ENCODE measurements at regions not wholly inside any gene's neighbourhood (a gene's known extent, or its start where the extent isn't known, plus 50 kb on each side); places are given as distances from the start of the nearest gene placed in this dataset.

DNA sequence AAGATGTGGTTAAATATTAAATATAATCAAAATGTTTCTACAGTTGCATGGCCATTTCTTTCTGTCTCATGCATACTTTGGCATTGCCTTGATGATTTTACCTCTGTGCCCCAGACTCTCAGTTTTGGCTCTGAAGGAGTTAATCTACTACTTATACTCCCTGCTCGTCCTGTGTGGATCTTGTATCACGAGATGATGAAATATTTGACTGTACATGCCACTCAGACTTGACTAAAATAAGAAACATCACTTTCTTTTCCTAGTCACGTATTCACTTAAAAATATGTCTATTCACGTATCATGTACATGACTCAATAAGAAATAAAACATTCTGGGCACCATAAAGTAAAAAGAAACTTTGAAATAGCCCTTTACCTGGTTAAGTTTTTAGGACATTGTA, 397.7 kb downstream of the RFPL4B start:
- DNase-seq, result no peak

DNA sequence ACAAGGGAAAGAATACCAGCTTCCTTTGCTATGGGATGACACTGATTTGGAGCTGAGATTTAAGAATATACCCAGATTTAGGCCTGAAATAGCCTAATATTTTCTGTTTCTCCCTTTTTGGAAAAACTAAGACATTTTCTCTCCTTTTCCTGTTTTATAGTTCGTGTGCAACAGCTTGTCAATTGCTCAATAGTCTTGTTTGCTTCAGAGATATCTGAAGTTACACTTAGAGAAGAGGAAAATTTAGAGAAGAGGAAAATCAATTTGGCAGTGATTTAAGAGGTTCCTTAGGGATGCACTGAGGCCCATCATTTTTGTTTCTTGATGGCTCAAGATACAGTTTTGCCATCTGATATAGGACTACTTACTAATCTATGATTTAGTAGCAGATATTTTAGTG, 398.6 kb downstream of the RFPL4B start:
- DNase-seq, result no peak

DNA sequence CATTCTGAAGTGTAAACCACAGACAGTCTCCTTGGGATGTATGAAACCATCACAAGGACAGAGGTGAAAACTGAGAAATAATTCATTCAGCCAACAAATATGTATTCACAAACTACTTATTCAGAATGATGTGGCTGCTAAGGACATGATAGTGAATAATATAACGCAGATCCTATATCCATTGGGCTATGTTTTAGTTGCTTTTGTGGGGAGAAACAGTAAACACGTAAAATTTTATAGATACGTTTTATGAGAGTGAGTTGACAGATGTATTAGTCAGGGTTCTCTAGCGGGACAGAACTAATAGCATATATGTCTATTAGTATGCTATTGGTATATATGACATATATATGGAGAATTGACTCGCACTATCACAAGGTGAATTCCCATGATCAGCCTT, 402.5 kb downstream of the RFPL4B start:
- DNase-seq, result no peak

DNA sequence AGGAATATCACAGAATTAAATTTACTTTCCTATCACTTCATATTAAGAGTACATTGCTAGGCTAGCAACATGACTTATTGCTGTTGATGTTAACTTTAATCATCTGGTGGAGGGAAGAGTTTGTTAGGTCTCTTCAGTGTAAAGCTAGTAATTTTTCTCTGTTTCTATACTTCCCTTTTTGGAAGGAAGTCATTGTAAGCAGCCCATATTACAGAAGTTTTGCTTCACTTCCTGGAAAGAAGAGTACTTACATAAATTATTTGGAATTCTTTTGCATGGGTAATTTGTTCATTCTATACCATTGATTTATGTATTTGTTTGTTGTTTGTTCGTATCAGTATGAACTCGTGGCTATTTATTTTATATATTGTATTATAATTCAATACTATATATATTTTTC, 405.2 kb downstream of the RFPL4B start:
- no peak for DNase-seq

DNA sequence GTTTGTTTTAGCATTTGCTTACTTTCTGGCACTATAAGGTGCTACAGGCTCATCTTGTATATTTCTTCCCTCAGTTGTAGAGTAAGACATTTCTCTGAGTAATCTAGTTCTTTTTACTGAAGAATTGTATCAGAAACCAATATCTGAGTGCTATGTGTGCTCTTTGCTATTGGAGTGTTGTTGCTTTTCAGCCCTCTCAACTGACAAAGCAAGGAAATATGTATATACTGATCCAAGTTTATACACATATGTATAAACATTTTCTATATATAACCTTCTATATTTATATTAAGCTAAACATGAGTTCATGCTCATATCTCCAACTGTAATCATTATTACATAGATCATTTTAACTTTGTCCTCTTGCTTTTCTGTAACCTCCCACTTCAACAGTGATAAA, 405.7 kb downstream of the RFPL4B start:
- no peak for DNase-seq

DNA sequence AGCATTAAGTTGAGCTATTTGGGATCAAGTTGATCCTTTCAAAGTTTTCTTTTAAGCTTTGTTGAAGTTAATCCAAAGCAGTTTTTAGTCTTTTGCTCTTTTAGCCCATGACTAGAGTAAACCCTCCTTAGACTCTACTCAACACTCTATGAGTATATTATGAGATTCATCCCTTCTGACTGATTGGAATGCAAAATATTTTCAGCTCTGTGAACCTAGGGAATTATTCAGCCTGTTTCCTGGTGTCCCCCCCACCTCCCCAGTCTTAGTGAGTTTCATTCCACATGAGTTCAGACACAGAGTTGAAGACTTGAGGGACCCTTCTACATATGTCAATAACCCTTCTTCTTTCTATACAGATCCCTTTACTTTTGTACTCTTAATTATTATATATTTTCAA, 413.7 kb downstream of the RFPL4B start:
- DNase-seq, result no peak

DNA sequence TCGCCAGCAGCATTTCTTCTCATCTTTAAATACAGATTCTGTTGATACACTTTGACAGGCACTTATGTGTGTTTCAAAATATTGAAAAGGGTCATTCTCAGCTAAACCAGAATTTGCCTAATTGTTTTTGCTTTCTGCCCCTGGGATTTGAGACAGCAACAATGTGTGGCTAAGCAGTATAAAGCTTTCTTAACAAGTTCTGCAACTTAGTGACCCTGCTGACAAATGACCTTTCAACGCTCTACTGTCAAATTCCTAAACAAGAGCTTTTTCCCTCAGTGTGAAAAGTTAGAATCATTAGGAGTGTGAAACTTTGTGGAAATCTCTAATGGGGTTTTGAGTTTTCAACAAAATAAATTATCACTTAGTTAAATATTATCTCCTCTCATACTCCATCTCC, 414.6 kb downstream of the RFPL4B start:
- DNase-seq, result no peak

DNA sequence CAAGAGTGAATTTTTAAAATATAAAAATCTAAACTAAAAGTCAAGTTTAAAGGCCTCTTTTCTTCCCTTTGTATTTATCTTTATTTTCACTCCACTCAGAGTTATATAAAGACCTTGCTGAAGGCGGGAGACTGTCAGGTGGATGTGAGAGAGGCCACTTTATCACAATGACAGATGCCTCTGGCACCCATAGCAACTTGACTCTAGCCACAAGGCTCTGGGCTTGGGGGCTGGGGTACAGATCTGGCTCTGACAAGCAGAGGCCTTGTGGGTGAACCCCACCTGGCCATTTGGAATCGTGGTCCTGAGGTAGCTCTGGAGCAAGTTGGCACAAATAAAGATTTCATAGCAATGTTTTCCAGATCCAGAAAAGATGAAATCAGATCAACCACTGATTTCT, 417.2 kb downstream of the RFPL4B start:
- no peak for DNase-seq

DNA sequence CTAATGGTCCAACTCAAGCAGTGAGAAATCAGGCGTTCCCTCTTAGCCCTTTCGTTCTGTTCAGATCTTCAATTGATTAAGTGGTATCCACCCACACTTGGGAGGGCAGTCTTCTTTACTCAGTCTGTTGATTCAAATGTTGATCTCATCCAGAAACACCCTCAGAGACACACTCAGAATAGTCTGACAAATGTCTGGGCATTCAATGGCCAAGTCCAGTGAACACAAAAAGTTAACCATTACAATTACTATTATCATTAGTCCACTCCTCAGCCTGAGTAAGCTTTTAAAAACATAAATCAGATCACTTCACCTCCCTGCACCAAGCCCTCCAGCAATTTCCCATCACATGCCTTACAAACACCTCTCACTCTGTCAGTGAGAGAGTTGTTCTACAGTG, 423.2 kb downstream of the RFPL4B start:
- no peak for DNase-seq

DNA sequence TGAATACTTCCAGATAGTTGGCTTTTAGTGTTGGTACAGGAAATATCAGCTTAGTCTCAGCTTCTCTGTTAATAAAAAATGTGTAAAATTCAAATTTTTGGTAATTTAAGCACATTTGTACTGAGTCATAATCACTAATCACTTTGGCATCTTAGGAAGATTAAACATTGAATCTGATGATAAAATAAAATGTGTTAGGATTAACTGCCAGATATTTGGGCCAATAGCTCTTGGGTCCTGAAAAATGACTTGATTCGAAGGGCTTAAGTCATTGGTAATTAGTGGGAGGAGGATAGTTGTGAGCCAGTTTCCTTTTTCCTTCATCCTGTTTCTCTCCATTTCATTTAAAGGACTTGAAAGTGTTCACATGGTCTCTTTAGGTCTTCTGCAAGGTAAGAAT, 426.1 kb downstream of the RFPL4B start:
- no peak for DNase-seq

DNA sequence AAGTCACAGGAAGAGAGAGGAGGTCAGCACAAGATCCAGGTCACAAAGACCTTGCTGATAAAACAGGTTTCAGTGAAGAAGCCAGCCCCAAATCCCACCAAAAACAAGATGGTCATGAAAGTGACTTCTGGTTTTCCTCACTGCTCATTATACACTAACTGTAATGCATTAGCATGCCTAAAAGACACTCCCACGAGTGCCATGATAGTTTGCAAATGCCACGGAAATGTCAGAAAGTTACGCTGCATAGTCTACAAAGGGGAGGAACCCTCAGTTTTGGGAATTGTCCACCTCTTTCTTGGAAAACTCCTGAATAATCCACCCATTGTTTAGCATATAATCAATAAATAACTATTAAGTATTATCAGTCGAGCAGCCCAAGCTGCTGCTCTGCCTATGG, 427.2 kb downstream of the RFPL4B start:
- no peak for DNase-seq

DNA sequence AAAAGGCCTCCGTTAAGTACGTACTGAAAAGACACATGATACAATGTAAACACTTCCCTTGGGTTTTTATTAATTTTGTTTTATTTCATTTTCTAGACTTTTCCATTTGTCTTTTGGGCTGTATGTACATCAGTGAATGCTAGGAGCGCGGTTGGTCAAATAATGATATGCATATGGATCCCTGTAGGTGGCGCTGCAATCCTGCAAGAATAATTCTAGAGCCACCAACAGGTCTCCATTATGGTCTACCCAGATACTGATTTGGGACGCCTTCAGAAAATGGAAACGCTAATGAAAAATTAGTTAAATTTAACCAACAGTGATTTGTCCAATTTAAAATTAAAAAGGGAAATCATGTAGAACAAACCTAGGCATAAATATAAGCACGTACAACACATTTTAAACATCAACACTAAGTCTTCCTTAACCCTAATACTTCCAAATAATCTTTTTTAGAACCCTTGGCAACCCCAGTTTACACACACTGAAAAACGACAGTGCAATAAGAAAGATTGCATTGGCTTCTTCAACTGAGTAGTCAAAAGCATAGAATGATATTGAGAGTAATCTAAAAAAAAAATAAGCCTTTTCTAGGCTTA, 433.5 kb downstream of the RFPL4B start:
- peak; percentile 6 for DNase-seq

DNA sequence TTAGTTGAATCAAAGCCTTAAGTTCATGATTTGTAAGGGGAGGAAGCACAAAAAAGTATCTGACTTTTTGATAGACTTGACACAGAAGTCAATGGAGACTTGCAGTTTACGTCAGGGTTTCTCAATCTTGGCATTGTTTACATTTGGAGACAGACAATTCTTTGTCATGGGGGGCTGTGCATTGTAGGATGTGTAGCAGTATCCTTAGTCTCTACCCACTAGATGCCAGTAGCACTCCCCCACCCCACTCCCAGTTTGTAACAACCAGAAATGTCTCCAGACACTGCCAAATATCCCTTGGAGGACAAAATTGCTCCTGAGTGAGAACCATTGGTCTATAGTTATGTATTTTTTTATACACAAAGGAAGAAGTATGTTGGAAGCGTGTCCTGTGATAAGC, 434.1 kb downstream of the RFPL4B start:
- DNase-seq, result no peak

DNA sequence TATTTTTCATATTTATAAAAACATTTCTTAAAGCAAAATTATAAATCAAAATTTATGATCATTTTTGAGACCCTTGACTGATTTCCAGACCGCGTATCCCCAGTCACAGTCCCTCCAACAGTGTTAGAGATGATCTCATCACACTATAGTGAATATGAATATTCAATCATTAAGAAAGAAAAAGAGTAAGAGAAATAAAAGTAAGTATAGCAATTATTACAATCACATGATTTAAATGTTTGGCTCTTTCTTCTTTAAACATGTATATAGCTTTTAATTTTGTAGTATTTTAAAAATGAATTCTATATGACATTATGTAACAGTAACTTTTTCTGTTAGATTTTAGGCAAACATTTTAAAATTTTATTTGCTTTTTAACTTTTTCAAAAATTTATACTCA, 438.3 kb downstream of the RFPL4B start:
- no peak for DNase-seq

DNA sequence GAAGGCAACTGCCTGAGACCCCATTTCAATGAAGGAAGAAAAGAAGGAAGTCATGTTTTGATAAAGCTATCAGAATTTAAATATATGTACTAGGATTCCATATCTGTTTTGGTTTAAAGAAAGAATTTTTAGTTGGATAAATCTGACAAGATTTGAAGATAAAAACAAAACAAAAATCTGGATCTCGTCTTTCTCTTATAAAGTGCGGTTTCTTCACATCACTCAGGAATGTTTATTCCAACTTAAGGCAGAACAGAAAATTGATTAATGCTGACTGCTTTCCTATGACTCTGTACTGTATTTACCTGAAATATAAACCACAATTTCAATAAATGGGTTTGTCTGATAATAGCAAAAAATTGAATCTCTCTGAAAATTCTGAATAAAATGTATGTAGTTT, 439.7 kb downstream of the RFPL4B start:
- no peak for DNase-seq

DNA sequence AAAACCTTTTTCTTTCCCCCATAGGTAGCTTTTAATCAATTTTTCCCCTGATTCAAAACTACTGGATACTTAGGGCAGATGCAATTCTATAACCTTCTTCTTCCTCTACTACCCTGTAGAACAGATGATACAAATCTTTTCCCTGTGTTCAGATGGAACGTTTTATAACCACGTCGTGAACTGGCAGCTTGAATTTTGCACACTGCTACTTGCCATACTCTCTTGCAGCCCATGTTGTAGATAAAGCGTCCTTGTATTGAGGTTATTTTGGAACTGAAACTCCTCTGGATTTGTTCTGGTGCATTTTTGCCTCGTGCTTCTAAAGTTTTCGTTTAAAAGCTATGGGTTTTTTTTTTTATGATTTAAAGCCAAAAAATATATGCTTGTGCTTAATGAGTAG, 440.2 kb downstream of the RFPL4B start:
- no peak for DNase-seq

DNA sequence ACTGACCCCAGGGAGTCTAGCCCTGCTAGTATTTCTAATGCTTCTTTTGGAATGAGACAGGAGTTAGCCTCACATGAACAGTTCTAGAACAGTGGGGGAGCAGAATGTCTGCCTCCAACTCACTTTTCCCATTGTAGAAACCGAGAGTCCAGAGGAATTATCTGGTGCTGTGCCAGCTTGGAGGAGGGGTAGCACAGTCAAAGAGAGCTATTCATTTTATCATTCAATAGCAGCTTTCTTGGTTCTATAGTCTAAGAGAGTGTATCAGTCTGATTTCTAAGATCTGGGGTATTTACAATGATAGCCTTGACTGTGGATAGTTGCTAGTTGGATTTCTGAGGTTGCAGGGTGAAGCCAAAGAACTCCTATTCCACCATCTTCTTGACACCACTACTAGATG, 448.2 kb downstream of the RFPL4B start:
- DNase-seq, result no peak

DNA sequence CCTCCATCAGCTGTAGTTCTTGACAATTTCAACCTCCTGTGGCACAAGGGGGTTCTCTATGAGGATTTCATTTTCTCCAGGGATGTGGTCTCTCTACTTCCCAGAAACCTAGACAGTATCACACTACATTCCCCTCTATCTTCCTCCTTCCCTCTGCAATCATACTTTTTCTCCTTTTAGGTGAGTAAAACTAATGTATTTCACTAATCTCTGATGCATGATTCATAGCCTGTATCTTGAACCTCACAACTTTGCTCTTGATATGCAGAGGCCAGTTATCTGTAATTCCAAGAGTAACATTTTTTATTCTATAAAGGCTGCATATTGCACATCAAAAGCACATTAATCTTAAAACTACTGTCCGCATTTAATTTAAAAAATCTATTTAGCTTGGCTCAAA, 449.6 kb downstream of the RFPL4B start:
- no peak for DNase-seq

DNA sequence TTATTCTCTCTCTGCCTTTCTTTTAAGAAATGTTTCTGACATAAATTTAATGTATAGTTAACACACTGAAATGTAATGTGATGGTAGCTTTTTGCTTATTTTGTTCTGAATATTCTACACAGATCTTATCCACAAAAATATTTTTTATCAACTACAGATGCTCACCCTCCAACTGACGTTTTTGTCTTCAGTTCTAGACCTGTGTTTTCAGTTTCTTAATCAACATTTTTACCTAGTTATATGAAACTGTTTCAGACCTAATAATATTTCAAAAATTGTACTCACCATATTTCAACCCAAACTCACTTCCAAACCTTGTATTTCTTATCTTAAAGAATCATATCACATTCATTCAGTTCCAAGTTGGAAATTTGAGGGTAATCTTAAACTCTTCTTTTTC, 452.8 kb downstream of the RFPL4B start:
- no peak for DNase-seq

DNA sequence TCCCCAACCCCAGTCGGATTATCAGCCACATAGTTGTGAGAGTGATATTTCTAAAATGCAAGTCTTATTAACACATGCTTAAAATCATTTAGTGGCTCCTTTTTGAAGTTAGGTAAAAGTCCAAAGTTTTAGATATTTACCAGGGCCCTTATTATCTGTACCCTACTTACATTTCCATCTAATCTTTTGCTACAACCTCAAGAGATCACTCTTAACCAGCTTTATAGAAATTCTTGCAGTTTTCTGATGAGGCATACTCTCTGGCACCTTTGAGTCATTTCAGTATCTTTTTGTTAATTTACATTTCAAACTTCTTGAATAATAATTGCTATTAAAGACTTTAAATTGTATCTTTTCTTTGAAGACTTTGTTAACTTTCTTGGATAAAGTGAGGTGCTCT, 453.3 kb downstream of the RFPL4B start:
- DNase-seq, result no peak

DNA sequence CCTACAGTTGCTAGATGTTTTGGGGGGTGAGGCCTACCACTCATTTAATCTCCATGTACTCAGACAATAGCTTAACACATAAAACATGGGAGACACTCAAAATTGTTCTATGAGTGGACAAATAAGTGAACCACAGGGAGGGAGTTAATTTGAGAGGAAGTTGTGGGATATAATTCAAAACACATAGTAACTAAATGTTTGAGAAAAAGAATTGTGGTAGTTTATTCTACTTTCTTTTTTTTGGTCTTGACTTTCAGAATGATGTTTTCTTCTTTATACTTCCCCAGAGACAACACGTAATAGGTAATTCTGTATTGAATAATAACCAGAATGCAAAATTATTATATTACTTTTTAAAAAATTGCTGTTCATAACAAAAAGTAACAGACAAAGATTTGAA, 453.8 kb downstream of the RFPL4B start:
- no peak for DNase-seq

DNA sequence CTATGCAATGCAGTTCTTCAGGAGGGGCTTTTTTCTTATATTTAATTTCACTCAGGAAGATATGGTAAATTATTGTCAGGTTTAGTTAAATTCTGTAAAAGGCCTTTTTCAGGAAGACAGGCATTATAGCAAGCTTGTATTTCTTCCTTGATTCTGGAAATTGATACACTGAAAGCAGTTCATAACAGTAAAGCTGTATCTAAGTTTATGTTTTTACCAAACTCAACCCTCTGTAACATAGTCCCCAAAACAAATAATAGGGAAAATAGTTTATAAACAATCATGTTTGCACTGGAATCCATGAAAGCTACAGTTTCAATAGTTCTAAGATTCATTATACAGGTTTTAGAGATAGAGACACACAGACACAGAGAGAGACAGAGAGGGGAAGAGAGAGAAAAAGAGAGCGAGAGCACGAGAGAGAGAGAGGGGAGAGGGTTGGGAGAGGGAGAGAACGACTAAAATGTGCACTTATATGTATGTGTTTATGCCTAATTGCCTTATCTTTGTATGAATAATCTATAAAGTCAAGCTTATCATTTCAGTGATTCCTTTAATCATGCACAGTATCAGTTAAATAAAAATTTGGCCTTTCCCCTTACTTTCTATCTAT, 454.4 kb downstream of the RFPL4B start:
- DNase-seq, result no peak

DNA sequence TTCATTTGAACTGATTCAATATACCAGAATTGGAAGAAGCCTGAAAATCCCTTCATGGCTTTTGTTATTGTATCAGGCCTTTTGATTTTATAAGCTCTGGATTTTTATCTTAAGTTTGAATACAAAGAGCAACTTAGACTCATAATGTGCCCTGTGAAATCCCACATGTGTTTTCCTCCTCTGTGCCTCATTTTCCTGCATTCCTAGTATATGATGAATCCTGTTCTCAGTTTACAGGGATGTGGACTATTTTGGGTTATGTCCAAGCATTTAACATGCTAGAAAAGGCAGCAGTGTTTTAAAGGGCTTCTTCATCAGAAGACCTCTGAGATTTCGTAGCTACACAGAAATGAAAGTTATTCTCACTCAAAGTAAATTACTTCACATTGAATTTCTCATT, 455.0 kb downstream of the RFPL4B start:
- no peak for DNase-seq

DNA sequence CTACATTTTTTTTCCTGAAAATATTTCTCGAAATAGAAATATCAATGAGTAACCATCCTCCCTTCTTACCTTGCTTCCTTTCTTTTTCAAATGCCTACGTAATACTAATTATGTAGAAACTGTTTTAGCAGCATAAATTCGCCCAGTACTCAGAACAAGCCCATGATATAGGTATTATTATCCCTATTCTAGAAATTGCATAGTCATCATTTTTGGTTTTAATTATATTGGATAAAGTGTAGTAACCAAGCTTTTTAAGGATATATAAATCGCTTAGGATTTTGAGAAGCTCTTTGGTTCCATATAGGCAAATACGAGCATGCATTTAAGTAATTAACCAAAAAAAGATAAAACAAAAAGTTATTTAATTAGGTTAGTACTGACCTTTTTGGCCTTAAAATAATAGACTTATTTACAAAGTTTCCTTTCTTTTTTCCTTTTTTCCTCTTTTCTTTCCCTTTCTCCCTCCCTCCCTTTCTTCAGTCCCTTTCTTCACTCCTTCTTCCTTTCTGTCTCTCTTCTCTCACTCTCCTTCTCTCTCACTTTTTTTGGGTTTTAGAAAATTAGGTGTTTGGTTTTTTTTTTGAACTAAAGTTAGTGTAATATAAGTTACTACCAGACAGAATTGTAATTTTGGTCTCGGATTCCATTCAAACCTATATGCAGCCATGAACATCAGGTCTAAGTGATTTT, 457.7 kb downstream of the RFPL4B start:
- DNase-seq, result no peak

Measured in CD4-positive, alpha-beta T cell treated with Interleukin-10 for 1 hour (primary cell).